IMR-90 (cell line): ENCODE measurements at regions not wholly inside any gene's neighbourhood (a gene's known extent, or its start where the extent isn't known, plus 50 kb on each side); places are given as distances from the start of the nearest gene placed in this dataset.
"Not testable (repeated sequence)": the region's sequence is repeated elsewhere in the genome, so short reads cannot be mapped to it uniquely, and the experiment has no call there.

ENCODE experiments used
- BHLHE40 ChIP-seq: fragments of 150-350 bp; IDR thresholded peaks from 2 replicates; pipeline ENCODE4 v1.6.1; 2016; ENCODE audit warnings: mild to moderate bottlenecking, low read depth, low read length
- CTCF ChIP-seq: conservative IDR thresholded peaks from 2 replicates; pipeline ENCODE4 v1.5.1; 2012; ENCODE audit warnings: mild to moderate bottlenecking, low read depth, low read length, improper control_type of control experiment
- POLR2A ChIP-seq: IDR thresholded peaks from 2 replicates; pipeline ENCODE4 v1.6.1; 2012; ENCODE audit warnings: mild to moderate bottlenecking, low read depth, low read length
- RAD21 ChIP-seq: IDR thresholded peaks from 2 replicates; pipeline ENCODE4 v1.6.1; 2012; ENCODE audit warnings: low read length, improper control_type of control experiment
- SMC3 ChIP-seq: fragments of 150-350 bp; IDR thresholded peaks from 2 replicates; pipeline ENCODE4 v1.6.1; 2016; ENCODE audit warnings: low read depth, mild to moderate bottlenecking, antibody characterized with exemption, low read length, moderate library complexity
- USF2 ChIP-seq: fragments of 150-350 bp; IDR thresholded peaks from 2 replicates; pipeline ENCODE4 v1.6.1; 2017; ENCODE audit warnings: mild to moderate bottlenecking, antibody characterized with exemption, low read length, low read depth

- TF ChIP-seq POLR2A, USF2, CTCF, RAD21, BHLHE40, SMC3: not testable (repeated sequence)
Measured at GRCh38 chr16:86738322-86738721, 160.0 kb downstream of the FOXL1 start.
